GM19238 (cell line): ENCODE measurements at regions not wholly inside any gene's neighbourhood (a gene's known extent, or its start where the extent isn't known, plus 50 kb on each side); places are given as distances from the start of the nearest gene placed in this dataset.

Experiments used
- DNase-seq: peaks from one replicate; pipeline ENCODE4 v3.0.0; 2011; ENCODE audit warnings: low spot score; ENCODE audit not compliant: insufficient read length

- DNase-seq: no peak
Observed at GRCh38 chr2:16282511-16282910, 342.2 kb downstream of the MYCN start.

- DNase-seq: peak; percentile 6
Observed at GRCh38 chr2:16281451-16282335, 341.3 kb downstream of the MYCN start.

DNA sequence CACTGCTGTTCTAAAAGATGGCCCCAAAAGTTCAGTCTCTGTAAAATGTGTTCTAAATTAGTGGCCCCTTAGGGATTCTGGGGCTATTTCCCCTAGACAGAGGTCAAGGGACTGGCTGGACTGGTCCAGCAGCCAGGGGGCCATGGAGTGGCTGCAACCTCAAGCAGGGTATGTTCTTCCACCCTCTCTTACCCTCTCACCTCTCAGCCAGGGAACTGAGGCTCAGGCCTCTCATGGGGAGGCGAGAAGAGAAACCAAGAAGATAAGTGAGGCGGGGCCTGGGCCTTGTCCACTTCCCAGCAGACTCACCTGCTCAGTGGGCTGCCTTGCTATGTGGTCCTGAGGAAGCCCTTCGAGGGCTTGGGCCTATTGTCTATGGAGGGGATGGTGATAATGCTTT is 339.7 kb downstream of the MYCN start:
- DNase-seq: no peak

DNA sequence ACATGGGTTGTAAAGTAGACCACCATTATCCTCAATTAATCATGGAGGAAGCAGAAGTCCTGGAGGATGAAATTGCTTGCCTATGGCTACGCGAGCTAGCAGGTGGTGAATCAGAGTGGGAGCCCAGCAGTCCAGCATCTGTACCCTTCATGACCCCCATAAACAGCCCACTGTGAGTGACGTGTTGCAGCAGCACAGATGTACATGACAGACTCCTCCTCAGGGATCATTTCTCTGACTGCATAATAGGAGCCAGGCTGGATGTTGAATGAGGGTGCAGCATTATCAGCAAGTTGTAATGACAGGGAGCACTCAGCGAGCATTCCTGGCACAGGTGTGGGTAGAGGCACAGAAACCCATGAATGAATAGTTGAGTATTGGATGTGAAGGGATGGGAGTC is 339.3 kb downstream of the MYCN start:
- DNase-seq: no peak

- DNase-seq: no peak
Observed at GRCh38 chr2:16279201-16279570, 338.8 kb downstream of the MYCN start.

DNA sequence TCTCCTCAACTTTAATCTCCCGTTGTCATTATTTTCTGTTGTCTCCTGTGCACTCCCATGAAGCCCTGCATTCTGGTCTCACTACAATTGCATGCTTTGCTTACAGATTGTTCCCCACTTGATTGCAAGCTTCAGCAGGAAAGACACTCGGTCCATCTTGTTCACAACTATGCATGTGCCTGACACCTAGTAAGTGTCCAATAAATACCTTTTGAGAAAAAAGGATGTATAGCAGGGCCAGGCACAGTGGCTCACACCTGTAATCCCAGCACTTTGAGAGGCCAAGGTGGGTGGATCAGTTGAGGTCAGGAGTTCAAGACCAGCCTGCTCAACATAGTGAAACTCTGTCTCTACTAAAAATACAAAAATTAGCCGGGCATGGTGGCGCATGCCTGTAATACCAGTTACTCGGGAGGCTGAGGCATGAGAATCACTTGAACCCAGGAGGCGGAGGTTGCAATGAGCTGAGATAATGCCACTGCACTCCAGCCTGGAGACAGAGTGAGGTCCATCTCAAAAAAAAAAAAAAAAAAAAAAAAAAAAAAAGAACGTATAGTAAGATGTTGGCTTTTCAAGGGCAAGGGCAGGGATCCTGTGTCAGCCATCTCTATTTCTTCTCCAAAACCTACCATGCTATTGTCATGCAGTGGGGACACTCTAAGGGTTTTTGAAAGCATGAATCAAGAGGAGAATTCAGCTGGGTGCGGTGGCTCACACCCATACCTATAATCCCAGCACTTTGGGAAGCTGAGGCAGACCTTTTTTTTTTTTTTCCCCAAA is 338.3 kb downstream of the MYCN start:
- DNase-seq: no peak

- no peak for DNase-seq
Observed at GRCh38 chr2:16277117-16277516, 336.8 kb downstream of the MYCN start.

DNA sequence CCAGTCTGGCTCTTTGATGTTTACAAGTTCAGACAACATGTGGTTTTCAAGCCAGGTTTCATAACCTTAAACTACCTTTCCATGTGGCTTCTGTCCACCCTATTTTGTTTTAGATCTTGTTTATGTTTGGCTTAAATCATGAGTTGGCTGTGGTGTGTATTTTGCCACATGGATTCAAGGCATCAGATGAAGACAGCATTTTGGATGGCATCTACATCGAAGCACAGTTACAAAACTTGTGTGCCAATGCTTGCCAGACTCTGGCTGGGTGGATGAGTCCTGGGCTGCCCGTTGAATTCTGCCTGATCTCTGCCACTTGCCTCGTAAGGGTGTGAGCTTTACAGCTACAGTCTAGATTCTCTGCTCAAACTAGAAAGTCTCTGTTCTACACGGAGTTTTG is 335.3 kb downstream of the MYCN start:
- DNase-seq: no peak

- DNase-seq: no peak
Observed at GRCh38 chr2:16275131-16275530, 334.8 kb downstream of the MYCN start.

DNA sequence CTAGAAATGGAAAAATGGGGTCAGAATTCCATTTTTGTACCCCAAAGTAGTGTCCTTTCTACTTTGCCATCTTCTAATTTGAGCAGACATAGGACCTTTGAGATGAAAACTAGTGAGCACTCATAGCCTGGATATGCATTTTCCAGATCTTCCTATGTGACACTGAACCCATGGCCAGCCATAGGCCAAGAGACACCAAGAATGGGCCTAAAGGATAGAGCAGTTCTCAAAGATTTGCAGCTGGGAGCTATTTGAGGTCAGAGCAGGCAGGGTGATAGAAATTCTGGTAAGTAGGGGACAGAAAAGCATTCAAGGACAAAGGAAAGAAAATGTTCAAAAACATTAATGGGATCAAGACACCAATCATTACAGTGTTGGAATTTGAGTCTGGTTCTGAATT is 332.8 kb downstream of the MYCN start:
- no peak for DNase-seq

- DNase-seq: no peak
Observed at GRCh38 chr2:16272038-16272788, 331.9 kb downstream of the MYCN start.

DNA sequence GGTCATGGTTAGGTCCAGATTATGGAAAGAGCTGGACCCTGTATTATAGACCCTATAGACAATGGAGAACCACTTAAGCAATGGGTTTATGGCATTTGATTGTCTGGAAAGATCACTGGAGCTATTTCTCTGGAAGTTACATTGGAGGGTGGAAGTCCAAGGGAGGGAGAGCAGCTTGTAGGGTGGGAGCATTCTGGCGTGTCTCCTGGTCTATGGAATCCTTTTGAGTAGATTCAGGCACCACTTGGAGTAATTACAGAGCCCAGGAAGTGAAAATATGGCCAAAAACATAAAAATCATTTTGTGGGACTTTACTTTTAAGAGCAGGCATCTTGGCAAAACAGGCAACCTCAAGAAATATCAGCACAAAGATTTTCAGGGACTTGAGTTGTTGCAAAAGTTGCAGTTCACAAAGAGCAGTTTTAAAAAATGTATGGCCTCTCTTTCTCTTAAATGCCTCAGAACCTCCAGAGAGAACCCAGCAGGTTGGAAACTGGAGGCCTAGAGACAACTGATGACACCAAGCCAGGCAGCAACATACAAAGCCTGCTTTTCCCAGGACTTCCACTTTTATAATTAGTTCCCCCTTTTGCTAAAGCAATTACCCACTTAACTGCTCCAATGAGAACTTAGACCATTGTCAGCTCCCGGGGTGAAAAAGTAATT is 331.0 kb downstream of the MYCN start:
- DNase-seq: no peak

DNA sequence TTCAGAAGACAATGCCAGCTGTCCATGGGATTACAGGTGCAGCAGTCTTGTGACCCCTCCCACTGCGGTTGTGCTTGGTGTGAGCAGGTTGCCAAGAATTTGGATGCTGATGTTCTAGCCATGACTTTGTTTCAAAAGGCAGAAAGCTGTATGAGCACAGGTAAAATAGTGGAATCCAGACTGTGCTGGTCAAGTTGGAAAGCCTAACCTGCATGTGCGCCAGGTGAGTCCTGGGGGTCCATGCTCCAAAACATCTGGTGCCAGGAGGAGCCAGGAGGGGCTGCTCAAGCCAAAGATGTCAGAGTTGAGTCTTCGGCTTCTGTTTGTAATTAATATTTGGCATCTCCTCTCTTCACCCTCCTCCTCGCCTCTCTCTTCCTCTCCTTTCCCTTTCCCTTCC is 330.1 kb downstream of the MYCN start:
- DNase-seq: no peak

DNA sequence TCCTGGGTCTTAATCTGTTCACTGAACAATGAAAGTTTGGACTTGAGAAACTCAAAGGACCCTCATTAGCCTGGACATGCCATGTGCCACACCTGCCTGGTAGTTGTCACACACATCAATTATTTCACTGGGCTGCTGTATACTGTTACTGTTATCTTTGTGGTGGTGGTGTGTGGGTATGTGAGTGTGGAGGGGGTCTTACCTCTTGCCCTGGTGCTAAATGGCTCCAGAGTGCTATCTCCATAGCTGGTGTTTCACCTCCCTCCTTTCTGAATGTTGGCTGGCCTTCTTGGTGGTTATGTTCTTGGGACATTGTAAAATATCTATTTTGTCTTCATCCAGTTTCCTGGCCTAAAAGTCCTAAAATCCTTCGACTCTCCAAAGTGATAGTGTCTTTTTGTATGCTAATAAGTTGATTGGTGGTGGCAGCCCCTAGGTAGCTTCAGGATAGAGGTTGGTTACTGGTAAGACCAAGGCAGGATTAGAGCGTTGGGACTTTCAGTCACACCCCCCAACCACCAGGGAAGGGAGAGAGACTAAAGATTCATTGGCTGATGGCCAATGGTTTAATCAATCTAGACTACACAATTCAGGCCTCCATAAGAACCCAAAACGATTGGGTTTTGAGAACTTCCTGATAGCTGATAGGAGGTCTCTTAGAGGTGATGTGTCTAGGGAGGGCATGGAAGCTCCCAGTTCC is 328.1 kb downstream of the MYCN start:
- no peak for DNase-seq

DNA sequence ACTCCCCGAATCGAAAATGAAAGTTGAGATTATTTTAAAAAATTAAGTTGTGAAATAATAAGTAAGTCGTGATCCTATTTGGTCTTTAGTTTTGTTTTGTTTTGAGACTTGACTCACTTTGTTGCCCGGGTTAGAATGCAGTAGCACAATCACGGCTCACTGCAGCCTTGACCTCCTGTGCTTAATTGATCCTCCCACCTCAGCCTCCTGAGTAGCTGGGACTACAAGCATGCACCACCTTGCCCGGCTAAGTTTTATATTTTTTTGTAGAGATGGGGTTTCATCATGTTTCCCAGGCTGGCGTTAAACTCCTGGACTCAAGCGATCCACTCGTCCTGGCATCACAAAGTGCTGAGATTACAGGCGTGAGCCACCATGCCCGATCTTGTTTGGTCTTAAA is 326.2 kb downstream of the MYCN start:
- DNase-seq: no peak

GRCh38 chr2:16264931-16265540 is 324.7 kb downstream of the MYCN start:
- no peak for DNase-seq

GRCh38 chr2:16264491-16264890 is 324.1 kb downstream of the MYCN start:
- no peak for DNase-seq

DNA sequence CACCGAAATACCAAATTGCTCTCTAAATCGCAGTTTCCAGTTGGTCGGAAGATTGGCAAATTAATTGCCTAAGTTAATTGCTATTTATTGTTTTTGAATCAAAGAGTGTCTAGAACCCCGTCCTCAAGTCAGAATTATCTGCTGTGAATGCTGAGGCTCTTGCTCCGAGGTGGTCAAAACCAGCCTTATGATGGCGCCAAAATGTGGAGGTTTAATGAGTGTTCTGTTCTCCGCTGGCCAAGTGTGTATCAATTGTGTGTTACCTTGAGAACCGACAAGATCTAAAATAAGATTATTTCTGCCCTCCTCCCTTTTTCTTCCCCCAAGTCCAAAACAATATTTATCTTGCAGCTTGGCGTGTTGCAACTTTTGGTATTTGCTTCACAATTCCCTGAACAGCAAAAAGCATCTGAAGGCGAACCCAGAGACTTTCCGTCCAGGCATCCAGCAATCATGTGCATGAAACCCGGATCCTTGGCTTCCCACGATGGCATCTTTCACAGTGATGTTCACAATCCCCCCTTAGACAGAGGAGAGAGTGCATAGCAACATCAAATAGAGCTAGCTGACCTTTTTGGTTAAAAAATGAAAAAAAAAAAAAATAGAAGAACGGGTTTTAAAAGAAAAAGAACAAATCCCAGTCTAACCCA is 323.0 kb downstream of the MYCN start:
- no peak for DNase-seq

- DNase-seq: no peak
Observed at GRCh38 chr2:16262526-16263178, 322.3 kb downstream of the MYCN start.
